HEK293T (cell line): ENCODE measurements at regions not wholly inside any gene's neighbourhood (a gene's known extent, or its start where the extent isn't known, plus 50 kb on each side); places are given as distances from the start of the nearest gene placed in this dataset.

ENCODE experiments used
- ARNT ChIP-seq: fragments of 450-650 bp; IDR thresholded peaks from 2 replicates; pipeline ENCODE4 v1.6.1; 2017; ENCODE audit warnings: mild to moderate bottlenecking
- CTBP1 ChIP-seq: fragments of 450-650 bp; IDR thresholded peaks from 2 replicates; pipeline ENCODE4 v1.6.1; 2016; ENCODE audit warnings: borderline replicate concordance
- ELF4 ChIP-seq: fragments of 450-650 bp; IDR thresholded peaks from 2 replicates; pipeline ENCODE4 v1.6.1; 2017; ENCODE audit warnings: antibody characterized with exemption
- FOXA1 ChIP-seq: fragments of 450-650 bp; IDR thresholded peaks from 2 replicates; pipeline ENCODE4 v1.6.1; 2016; ENCODE audit warnings: mild to moderate bottlenecking
- FOXK2 ChIP-seq: fragments of 450-650 bp; IDR thresholded peaks from 2 replicates; pipeline ENCODE4 v1.6.1; 2016; ENCODE audit warnings: mild to moderate bottlenecking
- HDGF ChIP-seq: fragments of 450-650 bp; IDR thresholded peaks from 2 replicates; pipeline ENCODE4 v1.6.1; 2017; ENCODE audit warnings: antibody characterized with exemption, borderline replicate concordance
- LEF1 ChIP-seq: fragments of 450-650 bp; IDR thresholded peaks from 2 replicates; pipeline ENCODE4 v1.6.1; 2017; ENCODE audit warnings: mild to moderate bottlenecking, borderline replicate concordance
- NFRKB ChIP-seq: fragments of 450-650 bp; IDR thresholded peaks from 2 replicates; pipeline ENCODE4 v1.6.1; 2016; ENCODE audit warnings: mild to moderate bottlenecking, moderate library complexity
- SP1 ChIP-seq: fragments of 450-650 bp; IDR thresholded peaks from 2 replicates; pipeline ENCODE4 v1.6.1; 2017
- SUZ12 ChIP-seq: fragments of 450-650 bp; IDR thresholded peaks from 2 replicates; pipeline ENCODE4 v1.6.1; 2016; ENCODE audit warnings: mild to moderate bottlenecking
- TARDBP ChIP-seq: fragments of 450-650 bp; IDR thresholded peaks from 2 replicates; pipeline ENCODE4 v1.6.1; 2016
- ZNF384 ChIP-seq: fragments of 450-650 bp; IDR thresholded peaks from 2 replicates; pipeline ENCODE4 v1.6.1; 2016

- TF ChIP-seq FOXA1, result no peak
- no peak for TF ChIP-seq ARNT
- no peak for TF ChIP-seq HDGF
- no peak for TF ChIP-seq CTBP1
- no peak for TF ChIP-seq ELF4
- TF ChIP-seq SUZ12, result no peak
- TF ChIP-seq ZNF384, result no peak
- no peak for TF ChIP-seq FOXK2
- no peak for TF ChIP-seq TARDBP
- TF ChIP-seq NFRKB, result no peak
- TF ChIP-seq SP1, result no peak
- TF ChIP-seq LEF1, result no peak
Measured at GRCh38 chr2:89811295-89811694, 1119.8 kb downstream of the RPIA start.
